GM10266 (cell line): ENCODE measurements at regions not wholly inside any gene's neighbourhood (a gene's known extent, or its start where the extent isn't known, plus 50 kb on each side); places are given as distances from the start of the nearest gene placed in this dataset.

ENCODE experiments used
- DNase-seq: peaks from one replicate; pipeline ENCODE4 v3.0.0; 2012; ENCODE audit errors: extremely low spot score
- CTCF ChIP-seq: IDR thresholded peaks from 2 replicates; pipeline ENCODE4 v1.5.1; 2012; ENCODE audit warnings: mild to moderate bottlenecking, low read depth; ENCODE audit not compliant: control insufficient read depth, insufficient read depth; ENCODE audit errors: missing control alignments

GRCh38 chr13:34466301-34466700, 475.8 kb upstream of the NBEA start:
- DNase-seq, result no peak
- no peak for TF ChIP-seq CTCF

DNA sequence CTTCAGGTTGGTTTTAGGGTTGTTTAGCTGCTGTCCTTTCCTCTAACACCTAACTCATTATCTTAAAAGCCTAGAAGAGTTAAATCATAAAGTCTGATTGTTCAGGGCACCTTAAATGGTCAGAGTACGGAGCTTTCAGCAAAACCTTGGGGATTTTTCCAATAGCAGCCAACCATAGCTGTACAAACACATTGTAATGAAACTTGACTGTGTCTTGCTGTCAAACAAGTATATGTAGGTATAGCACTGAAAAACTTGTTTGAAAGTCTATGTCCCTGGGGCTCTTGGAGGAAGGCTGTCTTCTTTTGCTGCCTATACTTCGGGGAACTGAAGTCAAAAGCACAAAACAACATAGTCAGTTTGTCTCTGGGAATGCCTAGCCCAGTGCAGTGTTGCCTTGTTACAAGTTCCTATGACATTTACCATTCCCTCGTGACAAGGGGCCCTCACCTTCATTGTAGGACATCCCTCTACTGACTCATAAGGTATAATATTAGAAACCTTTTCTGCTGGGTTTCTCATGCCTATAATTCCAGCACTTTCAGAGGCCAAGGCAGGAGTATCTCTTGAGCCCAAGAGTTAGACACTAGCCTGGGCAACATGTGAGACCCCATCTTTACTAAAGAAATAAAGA, 474.5 kb upstream of the NBEA start:
- DNase-seq, result no peak
- no peak for TF ChIP-seq CTCF

- no peak for DNase-seq
- TF ChIP-seq CTCF, result no peak
These were observed 472.7 kb upstream of the NBEA start for GRCh38 chr13:34469196-34469986.

DNA sequence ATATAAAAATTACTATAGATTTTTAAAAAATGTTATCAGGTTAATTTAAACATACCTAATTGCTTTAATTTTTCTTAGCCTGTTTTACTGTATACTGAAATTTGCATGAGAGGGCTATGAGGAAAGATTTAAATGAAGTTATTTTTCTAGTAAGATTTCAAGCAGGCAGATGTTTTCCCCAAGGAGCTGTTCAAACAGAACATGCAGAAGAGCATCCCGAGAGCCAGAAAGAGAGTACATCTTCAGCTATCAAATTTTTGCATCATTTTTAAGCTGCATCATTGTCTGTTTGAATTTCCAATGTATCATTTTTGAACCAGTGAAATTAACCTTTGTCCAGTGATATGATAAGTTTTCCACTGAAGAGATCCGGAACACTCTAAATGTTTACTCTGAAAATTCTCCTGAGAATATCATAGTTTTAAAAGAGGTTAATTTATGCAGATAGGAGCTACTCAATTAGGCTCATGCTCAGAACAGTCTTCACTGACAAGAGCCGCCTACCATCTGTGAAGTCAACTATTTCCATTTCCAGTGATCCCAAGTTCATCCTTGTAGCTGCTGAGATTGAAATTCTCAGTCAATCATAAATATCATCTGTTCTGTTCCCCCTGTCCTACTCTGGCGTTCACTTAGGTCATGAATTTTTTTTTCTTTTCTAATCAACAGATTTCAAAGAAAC, 467.7 kb upstream of the NBEA start:
- no peak for DNase-seq

DNA sequence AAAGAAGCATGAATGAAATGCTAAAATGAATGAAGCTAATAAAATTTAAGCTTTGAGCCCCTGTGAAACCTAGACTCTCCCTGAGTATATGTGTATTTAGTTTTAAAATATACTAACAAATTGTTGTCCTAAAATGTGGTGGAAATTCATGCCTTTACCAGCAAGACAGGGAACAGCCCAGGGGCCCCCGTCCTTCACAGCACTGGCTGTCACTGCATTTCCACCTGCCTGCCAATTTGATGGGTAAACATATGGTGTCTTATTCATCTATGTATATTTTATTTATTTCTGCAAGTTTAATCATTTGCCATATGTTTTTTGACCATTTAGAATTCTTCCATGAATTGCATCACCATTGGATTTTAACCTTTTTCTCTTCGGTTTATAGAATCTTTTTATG, 463.7 kb upstream of the NBEA start:
- TF ChIP-seq CTCF, result no peak
- no peak for DNase-seq

More for the DNA sequence above, 467.7 kb upstream of the NBEA start:
- TF ChIP-seq CTCF, result no peak

- no peak for TF ChIP-seq CTCF
- no peak for DNase-seq
These were observed 440.1 kb upstream of the NBEA start for GRCh38 chr13:34502011-34502410.

GRCh38 chr13:34502621-34503020, 439.4 kb upstream of the NBEA start:
- DNase-seq, result no peak
- TF ChIP-seq CTCF, result no peak
